ENCODE measurements at regions not wholly inside any gene's neighbourhood (a gene's known extent, or its start where the extent isn't known, plus 50 kb on each side); places are given as distances from the start of the nearest gene placed in this dataset.
"Not testable (repeated sequence)": the region's sequence is repeated elsewhere in the genome, so short reads cannot be mapped to it uniquely, and the experiment has no call there.

DNA sequence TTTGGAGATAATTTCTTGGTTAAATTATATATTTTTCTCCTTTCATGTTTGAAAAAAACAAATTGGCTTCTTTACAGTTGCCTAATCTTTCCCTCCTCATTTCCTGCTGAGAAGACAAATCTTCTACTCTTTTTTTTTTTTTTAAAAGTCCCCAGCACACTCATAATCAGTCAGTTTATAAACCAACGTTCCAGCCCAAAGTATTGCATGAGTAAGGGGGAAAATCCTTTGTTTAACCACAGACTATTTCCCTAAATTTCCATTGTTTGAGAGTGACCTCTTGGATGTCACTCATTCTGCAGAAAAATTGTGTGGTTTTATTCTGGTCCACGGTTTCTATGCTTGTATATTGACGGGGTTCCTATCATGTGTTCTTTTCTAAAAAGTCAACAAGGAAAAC is 55.1 kb upstream of the TLR4 start:
- Mint-ChIP-seq H3K27ac (no peak overlapping the region), H3K36me3 (ENCODE audit: insufficient read depth) (no peaks in the 10 kb centered on the region), H3K9me3 (no peaks in the 10 kb centered on the region), H3K4me1 (ENCODE audit: low read depth in 2 of 2) (peaks cover 7% of the 10 kb centered on the region in 2 donors), H3K4me3 (no peak overlapping the region), H3K27me3 (peaks cover 24 to 41% of the 10 kb centered on the region in 2 donors)
- DNase-seq (no peak), ATAC-seq (replicated peaks) (no peak)

DNA sequence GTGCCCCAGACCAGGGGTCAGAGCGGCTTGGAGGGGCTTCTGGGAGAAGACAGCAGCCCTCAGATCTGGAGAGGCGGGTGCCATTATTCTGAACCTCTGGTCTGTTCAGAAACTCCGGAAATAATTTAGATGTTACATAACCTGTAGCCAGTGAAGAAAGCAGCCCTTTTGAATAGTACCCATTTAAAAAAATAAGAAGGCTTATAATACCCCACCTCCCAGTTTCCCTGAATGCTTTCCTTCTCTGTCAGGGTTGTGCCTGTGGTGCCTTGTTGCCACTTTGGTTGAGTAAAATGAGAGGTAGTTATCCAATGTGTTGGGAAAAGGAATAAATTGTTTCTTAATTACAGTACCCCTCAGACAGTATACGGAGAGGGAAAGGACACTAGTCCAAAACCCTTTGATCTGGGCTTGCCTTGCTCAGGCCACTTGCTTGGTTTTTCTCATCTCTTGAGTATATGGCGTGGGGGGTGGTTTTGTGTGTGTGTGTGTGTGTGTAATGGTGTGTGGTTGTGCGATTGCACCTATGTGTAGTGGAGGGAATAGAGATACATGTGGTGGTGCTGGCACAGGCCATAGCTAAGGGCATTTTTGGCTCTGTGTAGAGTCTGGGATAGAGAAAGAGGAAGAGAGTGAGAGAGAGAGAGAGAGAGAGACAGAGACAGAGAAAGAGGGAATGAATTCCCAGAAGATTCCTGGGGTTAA is 59.1 kb upstream of the TLR4 start:
- Mint-ChIP-seq H3K36me3 (ENCODE audit: insufficient read depth) (no peaks in the 10 kb centered on the region), H3K4me3 (peak overlapping the region in 1 of 2 donors; percentile 20), H3K4me1 (ENCODE audit: low read depth in 2 of 2) (peaks cover 7% of the 10 kb centered on the region in 2 donors), H3K27me3 (peaks cover 27 to 36% of the 10 kb centered on the region in 2 donors), H3K27ac (peak overlapping the region in 1 of 2 donors; percentile 13), H3K9me3 (no peaks in the 10 kb centered on the region)
- DNase-seq (no peak), ATAC-seq (replicated peaks) (no peak)

DNA sequence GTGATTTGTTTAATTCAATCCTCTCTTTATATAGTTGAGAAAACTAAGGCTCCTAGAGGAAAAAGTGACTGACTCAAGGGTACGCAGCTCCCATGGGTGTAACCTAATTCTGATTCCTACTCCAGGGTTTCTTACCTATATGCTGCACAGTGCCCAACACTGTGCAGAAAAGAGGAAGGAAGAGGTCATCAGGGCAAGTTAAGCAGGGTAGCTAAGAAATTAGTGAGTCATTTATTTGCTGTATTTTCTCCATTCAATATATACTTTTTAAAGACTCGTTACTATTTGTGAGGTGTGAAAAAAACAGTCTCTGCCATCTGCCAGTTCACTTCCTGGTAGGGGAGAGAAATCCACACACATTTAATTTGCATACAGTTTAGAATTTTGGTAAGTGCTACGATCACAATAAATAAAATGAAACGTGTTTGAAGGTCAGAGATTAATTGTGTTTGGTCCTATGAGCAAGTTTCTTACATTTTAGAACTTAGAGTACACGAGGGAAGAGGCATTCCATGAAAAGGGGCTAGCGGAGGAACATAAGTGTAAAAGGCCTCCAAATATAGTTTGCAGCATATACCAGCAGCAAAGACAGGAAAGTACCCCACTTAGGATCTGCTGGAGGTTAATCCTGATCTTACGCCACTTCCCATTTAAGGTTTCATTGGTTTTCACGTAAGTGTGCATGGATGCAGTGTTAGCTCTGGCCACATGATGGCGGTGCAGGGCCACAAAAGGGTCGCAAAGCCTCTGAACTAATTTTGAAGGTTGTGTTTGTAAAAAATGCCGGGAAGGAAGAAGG is 59.9 kb upstream of the TLR4 start:
- Mint-ChIP-seq H3K9me3 (no peaks in the 10 kb centered on the region), H3K27ac (peak overlapping the region in 1 of 2 donors; percentile 13), H3K36me3 (ENCODE audit: insufficient read depth) (no peaks in the 10 kb centered on the region), H3K4me1 (ENCODE audit: low read depth in 2 of 2) (peaks cover 7% of the 10 kb centered on the region in 2 donors), H3K4me3 (peak overlapping the region in 1 of 2 donors; percentile 20), H3K27me3 (peaks cover 23 to 29% of the 10 kb centered on the region in 2 donors)
- DNase-seq (peak; percentile 27 to 35 (median 32)), ATAC-seq (replicated peaks) (peak; percentile 46)

DNA sequence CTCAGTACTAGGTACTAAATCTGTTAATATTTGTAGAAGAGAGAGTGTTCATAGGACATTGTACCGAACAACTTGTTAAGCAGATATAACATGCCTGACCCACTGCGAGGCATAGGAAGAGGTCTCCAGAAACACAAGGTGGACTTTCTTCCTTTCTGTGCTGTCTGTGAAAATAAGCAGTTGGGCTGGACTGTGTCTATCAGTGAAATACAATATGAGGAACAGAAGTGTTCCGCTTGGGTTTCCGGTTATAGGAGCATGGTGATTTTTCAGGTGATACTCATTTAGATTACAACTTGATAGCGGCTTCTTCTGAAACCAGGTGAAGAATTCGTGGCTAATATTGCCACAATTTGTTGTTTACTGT is 60.9 kb upstream of the TLR4 start:
- Mint-ChIP-seq H3K36me3 (ENCODE audit: insufficient read depth) (no peaks in the 10 kb centered on the region), H3K27me3 (peaks cover 23% of the 10 kb centered on the region in 2 donors), H3K9me3 (no peaks in the 10 kb centered on the region), H3K4me1 (ENCODE audit: low read depth in 2 of 2) (peaks cover 7% of the 10 kb centered on the region in 2 donors), H3K4me3 (no peak overlapping the region), H3K27ac (no peak overlapping the region)
- ATAC-seq (replicated peaks) (no peak), DNase-seq (no peak)

DNA sequence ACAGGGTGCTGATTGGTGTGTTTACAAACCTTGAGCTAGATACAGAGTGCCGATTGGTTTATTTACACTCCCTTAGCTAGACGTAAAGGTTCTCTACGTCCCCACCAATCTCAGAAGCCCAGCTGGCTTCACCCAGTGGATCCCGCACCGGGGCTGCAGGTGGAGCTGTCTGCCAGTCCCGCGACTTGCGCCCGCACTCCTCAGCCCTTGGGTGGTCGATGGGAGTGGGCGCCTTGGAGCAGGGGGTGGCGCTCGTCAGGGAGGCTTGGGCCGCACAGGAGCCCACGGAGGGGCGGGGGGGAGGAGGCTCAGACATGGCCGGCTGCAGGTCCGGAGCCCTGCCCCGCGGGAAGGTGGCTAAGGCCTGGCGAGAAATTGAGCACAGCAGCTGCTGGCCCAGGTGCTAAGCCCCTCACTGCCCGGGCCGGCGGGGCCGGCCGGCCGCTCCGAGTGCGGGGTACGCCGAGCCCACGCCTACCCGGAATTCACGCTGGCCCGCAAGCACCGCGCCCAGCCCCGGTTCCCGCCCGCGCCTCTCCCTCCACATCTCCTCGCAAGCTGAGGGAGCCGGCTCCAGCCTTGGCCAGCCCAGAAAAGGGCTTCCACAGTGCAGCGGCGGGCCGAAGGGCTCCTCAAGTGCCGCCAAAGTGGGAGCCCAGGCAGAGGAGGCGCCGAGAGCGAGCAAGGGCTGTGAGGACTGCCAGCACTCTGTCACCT is 61.5 kb upstream of the TLR4 start:
- not testable (repeated sequence) for H3K4me3 Mint-ChIP-seq; H3K4me1 Mint-ChIP-seq (ENCODE audit: low read depth in 2 of 2); H3K36me3 Mint-ChIP-seq (ENCODE audit: insufficient read depth); H3K9me3 Mint-ChIP-seq; ATAC-seq (replicated peaks); DNase-seq; H3K27ac Mint-ChIP-seq
- peaks cover 23% of the 10 kb centered on the region in 2 donors for H3K27me3 Mint-ChIP-seq

DNA sequence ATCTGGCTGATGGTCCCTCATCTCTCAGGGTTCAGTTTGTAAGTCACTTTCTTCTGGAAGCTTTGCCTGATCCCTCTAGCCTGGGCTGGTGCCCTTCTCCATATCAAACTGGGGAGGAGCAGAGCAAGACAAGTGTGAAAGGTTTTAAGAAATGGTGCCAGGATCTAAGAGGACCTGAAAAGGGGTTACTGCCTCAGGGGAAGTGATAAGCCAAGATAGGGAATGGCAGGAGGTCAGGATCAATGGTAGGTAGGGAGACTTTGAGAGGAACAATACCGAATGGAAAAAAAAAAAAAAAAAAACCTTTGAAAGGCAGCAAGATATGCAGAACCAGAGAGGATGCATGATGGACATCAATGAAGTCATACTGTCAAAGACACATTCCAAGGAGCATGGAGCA is 67.5 kb upstream of the TLR4 start:
- Mint-ChIP-seq H3K4me3 (no peak overlapping the region), H3K36me3 (ENCODE audit: insufficient read depth) (no peaks in the 10 kb centered on the region), H3K9me3 (peaks cover 0 to 2% of the 10 kb centered on the region in 2 donors), H3K27ac (no peak overlapping the region), H3K27me3 (peaks cover 1 to 10% of the 10 kb centered on the region in 2 donors), H3K4me1 (ENCODE audit: low read depth in 2 of 2) (no peaks in the 10 kb centered on the region)
- DNase-seq, result no peak
- ATAC-seq (replicated peaks), result no peak

DNA sequence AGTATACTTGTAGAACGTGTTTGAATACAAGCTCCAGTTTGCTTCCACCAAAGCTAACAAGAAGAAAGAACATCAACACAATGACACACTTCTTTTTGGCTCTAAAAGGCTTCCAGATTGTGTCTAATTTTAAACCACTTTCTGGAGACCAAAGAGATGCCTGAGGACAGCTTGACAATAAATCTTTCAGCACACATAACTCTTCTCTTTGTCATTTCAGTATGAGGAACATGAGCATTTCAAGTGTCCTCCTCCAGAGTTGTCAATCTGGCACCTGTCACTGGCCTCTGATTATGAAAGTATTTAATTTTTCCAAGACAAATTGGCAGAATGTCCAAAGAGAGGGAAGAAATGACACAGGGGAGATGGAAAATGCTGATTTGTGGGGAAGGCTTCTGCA is 79.0 kb upstream of the TLR4 start:
- Mint-ChIP-seq H3K4me3 (no peak overlapping the region), H3K9me3 (peaks cover 5 to 12% of the 10 kb centered on the region in 2 donors), H3K4me1 (ENCODE audit: low read depth in 2 of 2) (no peaks in the 10 kb centered on the region), H3K27ac (no peak overlapping the region), H3K27me3 (no peaks in the 10 kb centered on the region), H3K36me3 (ENCODE audit: insufficient read depth) (no peaks in the 10 kb centered on the region)
- no peak for DNase-seq
- no peak for ATAC-seq (replicated peaks)

DNA sequence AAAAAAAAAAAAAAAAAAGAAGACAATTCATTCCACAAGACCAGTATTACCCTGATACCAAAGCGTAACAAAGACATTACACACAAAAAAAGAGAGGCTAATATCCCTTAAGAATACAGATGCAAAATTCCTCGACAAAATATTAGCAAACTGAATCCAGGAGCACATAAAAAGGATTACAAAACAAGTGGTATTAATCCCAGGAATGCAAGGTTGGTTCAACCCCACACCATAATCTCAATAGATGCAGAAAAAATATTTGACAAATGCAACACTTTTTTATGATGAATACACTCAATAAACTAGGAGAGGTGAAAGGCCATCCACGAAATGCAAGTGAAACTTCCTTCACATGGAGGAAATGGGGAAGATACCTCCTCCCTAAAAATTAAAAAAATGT is 80.1 kb upstream of the TLR4 start:
- Mint-ChIP-seq H3K36me3 (ENCODE audit: insufficient read depth) (no peaks in the 10 kb centered on the region), H3K4me1 (ENCODE audit: low read depth in 2 of 2) (no peaks in the 10 kb centered on the region), H3K27me3 (no peaks in the 10 kb centered on the region), H3K27ac (no peak overlapping the region), H3K4me3 (no peak overlapping the region), H3K9me3 (peaks cover 5 to 12% of the 10 kb centered on the region in 2 donors)
- no peak for DNase-seq
- no peak for ATAC-seq (replicated peaks)

DNA sequence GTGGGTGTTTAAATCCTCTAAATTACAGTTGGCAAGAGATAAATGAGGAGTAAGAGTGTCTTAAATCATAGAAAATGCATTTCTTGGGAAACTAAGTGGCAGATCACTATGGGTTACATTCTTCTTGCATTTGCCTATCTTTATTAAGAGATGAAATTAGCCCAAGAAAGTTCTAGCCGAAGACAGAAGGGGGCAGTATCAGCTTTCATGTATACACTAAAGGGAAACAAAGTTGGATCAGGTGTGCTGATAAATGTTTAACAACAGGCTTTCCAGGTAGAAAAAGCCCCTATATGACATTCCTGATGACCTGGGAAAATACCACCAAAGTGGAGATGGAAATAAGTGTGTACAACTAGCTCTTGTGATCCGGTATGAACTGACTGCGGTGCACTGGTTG is 81.9 kb upstream of the TLR4 start:
- H3K27me3 Mint-ChIP-seq, result no peaks in the 10 kb centered on the region
- DNase-seq (no peak), ATAC-seq (replicated peaks) (no peak)
- no peaks in the 10 kb centered on the region for H3K36me3 Mint-ChIP-seq (ENCODE audit: insufficient read depth)
- no peaks in the 10 kb centered on the region for H3K4me1 Mint-ChIP-seq (ENCODE audit: low read depth in 2 of 2)
- no peak overlapping the region for H3K27ac Mint-ChIP-seq
- H3K4me3 Mint-ChIP-seq, result no peak overlapping the region
- peaks cover 8 to 12% of the 10 kb centered on the region in 2 donors for H3K9me3 Mint-ChIP-seq

DNA sequence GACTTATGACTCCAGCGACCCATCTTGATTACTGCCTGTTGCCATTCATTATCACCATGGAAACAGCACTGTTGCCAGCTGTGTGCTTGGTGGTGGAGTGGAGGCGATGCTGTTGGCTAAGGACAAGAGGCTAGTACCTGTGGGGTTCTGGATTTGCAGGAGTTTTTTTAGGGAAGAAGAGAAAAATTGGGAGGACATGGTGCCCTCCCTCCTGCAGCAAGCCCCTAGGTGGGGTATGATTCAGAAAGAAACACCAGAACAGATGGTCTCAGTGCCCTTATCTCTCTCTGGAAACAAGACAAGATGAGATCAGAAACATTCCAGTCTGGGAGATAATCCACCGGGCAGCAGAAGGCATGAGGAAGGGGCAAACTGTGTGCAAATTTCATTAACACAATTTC is 87.8 kb upstream of the TLR4 start:
- no peaks in the 10 kb centered on the region for H3K27me3 Mint-ChIP-seq

DNA sequence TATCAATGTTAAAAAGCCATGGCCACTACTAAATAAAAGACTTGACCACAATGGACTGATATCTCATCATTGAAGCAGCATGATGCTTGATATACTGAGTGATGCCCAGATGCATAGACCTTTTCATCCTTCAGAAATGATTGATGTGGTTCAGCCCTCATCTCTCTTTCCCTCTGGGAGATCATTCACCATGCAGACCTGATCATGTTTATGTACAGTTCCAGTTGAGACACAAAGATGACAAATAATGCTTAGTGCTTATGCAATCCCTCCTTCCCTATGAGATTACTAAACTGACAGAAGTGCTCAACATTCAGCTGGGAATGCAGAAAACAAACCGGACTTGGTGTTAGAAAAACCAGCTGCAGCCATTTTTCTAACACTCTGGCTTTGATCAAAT is 91.9 kb upstream of the TLR4 start:
- Mint-ChIP-seq H3K36me3 (ENCODE audit: insufficient read depth) (no peaks in the 10 kb centered on the region), H3K27ac (no peak overlapping the region), H3K4me3 (no peak overlapping the region), H3K9me3 (peaks cover 0 to 2% of the 10 kb centered on the region in 2 donors), H3K4me1 (ENCODE audit: low read depth in 2 of 2) (no peaks in the 10 kb centered on the region), H3K27me3 (no peaks in the 10 kb centered on the region)
- no peak for DNase-seq
- no peak for ATAC-seq (replicated peaks)

More for the DNA sequence above, 87.8 kb upstream of the TLR4 start:
- Mint-ChIP-seq H3K4me3 (no peak overlapping the region), H3K9me3 (peaks cover 0 to 5% of the 10 kb centered on the region in 2 donors), H3K4me1 (ENCODE audit: low read depth in 2 of 2) (no peaks in the 10 kb centered on the region), H3K27ac (no peak overlapping the region), H3K36me3 (ENCODE audit: insufficient read depth) (no peaks in the 10 kb centered on the region)
- DNase-seq (no peak), ATAC-seq (replicated peaks) (no peak)

DNA sequence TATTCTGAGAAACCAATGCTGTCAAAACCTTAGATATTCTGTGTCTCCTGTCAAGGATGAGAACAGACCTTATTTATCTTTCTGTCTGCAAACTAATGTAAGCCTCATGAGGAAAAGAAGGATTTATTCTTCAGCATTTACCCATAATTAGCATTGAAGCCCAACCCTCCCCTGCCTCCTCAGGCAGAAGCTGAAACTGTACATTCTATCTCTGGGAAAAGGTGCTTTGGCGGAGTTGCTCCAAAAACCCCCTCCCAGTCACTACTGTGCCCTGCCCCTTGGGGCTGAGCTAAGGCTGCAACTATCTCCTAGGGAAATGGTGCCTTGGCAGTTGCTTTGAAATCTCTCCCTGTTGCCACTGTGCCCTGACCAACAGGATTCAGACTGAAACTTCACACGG is 106.2 kb upstream of the TLR4 start:
- Mint-ChIP-seq H3K36me3 (ENCODE audit: insufficient read depth) (no peaks in the 10 kb centered on the region), H3K9me3 (peaks cover 7 to 11% of the 10 kb centered on the region in 2 donors)

DNA sequence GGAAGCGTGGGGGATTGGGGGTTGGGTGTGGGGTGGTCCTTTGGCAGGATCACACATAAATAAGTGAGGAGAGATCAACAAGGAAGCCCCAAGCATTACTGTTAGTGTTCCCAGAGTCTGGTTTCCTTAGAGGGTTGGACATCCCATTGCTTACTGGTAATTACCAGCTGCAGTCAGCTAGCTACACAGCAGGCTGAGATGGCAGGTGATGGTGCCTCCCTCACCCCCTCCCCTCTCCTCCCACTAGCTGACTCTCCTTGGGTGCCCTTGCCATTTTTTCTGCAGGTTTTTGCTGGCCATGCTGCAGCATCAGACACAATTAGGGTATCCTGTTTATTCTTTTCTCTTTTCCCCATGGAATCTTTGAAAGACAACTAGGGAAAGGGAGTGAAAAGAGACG is 107.5 kb upstream of the TLR4 start:
- H3K9me3 Mint-ChIP-seq, result peaks cover 4 to 11% of the 10 kb centered on the region in 2 donors
- no peak overlapping the region for H3K27ac Mint-ChIP-seq

More for the DNA sequence above, 106.2 kb upstream of the TLR4 start:
- no peaks in the 10 kb centered on the region for H3K27me3 Mint-ChIP-seq
- ATAC-seq (replicated peaks) (no peak), DNase-seq (no peak)
- H3K27ac Mint-ChIP-seq, result no peak overlapping the region
- H3K4me3 Mint-ChIP-seq, result no peak overlapping the region
- no peaks in the 10 kb centered on the region for H3K4me1 Mint-ChIP-seq (ENCODE audit: low read depth in 2 of 2)

More for the DNA sequence above, 107.5 kb upstream of the TLR4 start:
- no peaks in the 10 kb centered on the region for H3K36me3 Mint-ChIP-seq (ENCODE audit: insufficient read depth)
- no peaks in the 10 kb centered on the region for H3K4me1 Mint-ChIP-seq (ENCODE audit: low read depth in 2 of 2)
- ATAC-seq (replicated peaks) (no peak), DNase-seq (no peak)
- no peak overlapping the region for H3K4me3 Mint-ChIP-seq
- no peaks in the 10 kb centered on the region for H3K27me3 Mint-ChIP-seq

Data from effector memory CD8-positive, alpha-beta T cell (primary cell).